ENCODE measurements at regions not wholly inside any gene's neighbourhood (a gene's known extent, or its start where the extent isn't known, plus 50 kb on each side); places are given as distances from the start of the nearest gene placed in this dataset.

DNA sequence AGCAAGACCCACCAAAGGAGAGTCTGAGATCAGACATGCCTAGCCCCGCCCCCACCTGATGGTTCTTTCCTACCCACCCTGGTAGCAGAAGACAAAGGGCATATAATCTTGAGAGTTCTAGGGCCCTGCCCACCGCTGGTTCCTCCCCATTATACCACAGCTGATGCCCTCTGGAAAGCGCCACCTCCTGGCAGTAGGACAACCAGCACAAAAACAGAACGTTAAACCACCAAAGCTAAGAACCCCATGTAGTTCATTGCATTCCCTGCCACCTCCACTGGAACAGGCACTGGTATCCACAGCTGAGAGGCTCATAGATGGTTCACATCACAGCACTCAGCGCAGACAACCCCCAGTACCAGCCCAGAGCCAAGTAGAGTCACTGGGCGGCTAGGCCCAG is 81.2 kb upstream of the TRPC7 start:
- H3K56ac ChIP-seq (replicated peaks; ENCODE audit: insufficient read length, low read depth, low read length), result no peak overlapping the region
- no peaks in the 10 kb centered on the region; a peak in 1 of 8 replicates for H3K36me3 ChIP-seq (ENCODE audit: control insufficient read depth in 2 of 4, insufficient read depth in 4 of 4, low read length in 3 of 4)
- no peak overlapping the region for H2AK5ac ChIP-seq (ENCODE audit: low read depth, low read length)
- no peaks in the 10 kb centered on the region for H4K20me1 ChIP-seq (replicated peaks in 1 of 2; ENCODE audit: control insufficient read depth in 1 of 2, insufficient read depth in 2 of 2, low read length in 2 of 2)
- H3K4me3 ChIP-seq (ENCODE audit: extremely low read depth in 1 of 4, insufficient read depth in 2 of 4, low read depth in 3 of 4, low read length in 4 of 4), result no peak overlapping the region
- peaks cover 0 to 7% of the 10 kb centered on the region in 2 experiments; a peak in 1 of 4 replicates for H3K9me3 ChIP-seq (ENCODE audit: insufficient read depth in 2 of 2, low read depth in 1 of 2, low read length in 1 of 2)
- peak overlapping the region; percentile 75; the same call in 1 of the 2 replicates for H2BK5ac ChIP-seq (ENCODE audit: low read depth, low read length)
- peak overlapping the region; percentile 48; the same call in 1 of the 2 replicates for H3K18ac ChIP-seq (ENCODE audit: extremely low read depth, low read length)
- H3K23ac ChIP-seq (ENCODE audit: insufficient read length), result no peak overlapping the region
- no peaks in the 10 kb centered on the region for H3K79me1 ChIP-seq (ENCODE audit: low read depth, low read length)
- no peaks in the 10 kb centered on the region for H3K27me3 ChIP-seq (replicated peaks in 1 of 4; ENCODE audit: control insufficient read depth in 3 of 4, extremely low read depth in 1 of 4, insufficient read depth in 3 of 4, low read length in 3 of 4)
- H3K27ac ChIP-seq (ENCODE audit: low read depth, low read length), result no peak overlapping the region
- no peak overlapping the region for H3K9ac ChIP-seq (replicated peaks in 1 of 4; ENCODE audit: extremely low read depth in 1 of 4, low read depth in 3 of 4, low read length in 3 of 4)
- no peaks in the 10 kb centered on the region for H3K79me2 ChIP-seq (ENCODE audit: control insufficient read depth in 1 of 2, insufficient read depth in 2 of 2, low read length in 2 of 2)
- POLR2A ChIA-PET (ENCODE audit: partially characterized antibody), result no interaction called here
- H2AFZ ChIP-seq (ENCODE audit: low read length), result no peak overlapping the region
- FAIRE-seq (no peak), DNase-seq (ENCODE audit: low read depth in 1 of 2, low spot score in 2 of 2) (no peak)
- no peak overlapping the region for H3K4me2 ChIP-seq (ENCODE audit: insufficient read depth in 1 of 2, low read depth in 2 of 2, low read length in 2 of 2)
- peak overlapping the region; percentile 43 for H2BK120ac ChIP-seq (replicated peaks; ENCODE audit: low read depth, low read length)
- peak overlapping the region; percentile 86; the same call in 1 of the 2 replicates for H2BK20ac ChIP-seq (ENCODE audit: low read length)
- no peak overlapping the region for H3K4ac ChIP-seq (replicated peaks; ENCODE audit: insufficient read length, low read depth, low read length)
- no peak overlapping the region for H4K5ac ChIP-seq (ENCODE audit: insufficient read length, low read depth, low read length)
- H3K23me2 ChIP-seq (ENCODE audit: low read depth, low read length), result no peaks in the 10 kb centered on the region
- H4K8ac ChIP-seq (ENCODE audit: extremely low read depth, insufficient read depth, low read length), result no peak overlapping the region
- no peak overlapping the region for H3K14ac ChIP-seq (ENCODE audit: insufficient read length)
- H3K4me1 ChIP-seq (replicated peaks in 1 of 4; ENCODE audit: control insufficient read depth in 3 of 4, insufficient read depth in 4 of 4, low read length in 3 of 4), result peaks cover 0 to 2% (median 2%) of the 10 kb centered on the region in 4 experiments; a peak in 3 of 7 replicates
- WGBS, 2 experiments (ENCODE audit: extremely low coverage in 1 of 2, insufficient coverage in 1 of 2, insufficient read length in 1 of 2, insufficient replicate concordance in 2 of 2, low coverage in 1 of 2, low lambda C conversion rate in 2 of 2, missing lambda C conversion rate in 1 of 2), result 94% methylated on average over 6 of the region's 6 CpGs; no CpG with 5 or more reads in 1 of the 2 experiments
- peak overlapping the region; percentile 81; the same call in 1 of the 2 replicates for H2BK15ac ChIP-seq (ENCODE audit: low read length)
- peak overlapping the region; percentile 74 for H4K91ac ChIP-seq (replicated peaks; ENCODE audit: insufficient read length, low read length)
- H2BK12ac ChIP-seq (ENCODE audit: low read depth, low read length), result peak overlapping the region; percentile 68
- CTCF ChIA-PET (ENCODE audit: partially characterized antibody), result interaction anchor here (1.0 to 2.2 kb wide), 10 partner anchors 12 to 323 kb away, joined by 3 to 8 read pairs (median 4); no protein-coding TSS in a partner anchor
- TF ChIP-seq, protein P1, sequence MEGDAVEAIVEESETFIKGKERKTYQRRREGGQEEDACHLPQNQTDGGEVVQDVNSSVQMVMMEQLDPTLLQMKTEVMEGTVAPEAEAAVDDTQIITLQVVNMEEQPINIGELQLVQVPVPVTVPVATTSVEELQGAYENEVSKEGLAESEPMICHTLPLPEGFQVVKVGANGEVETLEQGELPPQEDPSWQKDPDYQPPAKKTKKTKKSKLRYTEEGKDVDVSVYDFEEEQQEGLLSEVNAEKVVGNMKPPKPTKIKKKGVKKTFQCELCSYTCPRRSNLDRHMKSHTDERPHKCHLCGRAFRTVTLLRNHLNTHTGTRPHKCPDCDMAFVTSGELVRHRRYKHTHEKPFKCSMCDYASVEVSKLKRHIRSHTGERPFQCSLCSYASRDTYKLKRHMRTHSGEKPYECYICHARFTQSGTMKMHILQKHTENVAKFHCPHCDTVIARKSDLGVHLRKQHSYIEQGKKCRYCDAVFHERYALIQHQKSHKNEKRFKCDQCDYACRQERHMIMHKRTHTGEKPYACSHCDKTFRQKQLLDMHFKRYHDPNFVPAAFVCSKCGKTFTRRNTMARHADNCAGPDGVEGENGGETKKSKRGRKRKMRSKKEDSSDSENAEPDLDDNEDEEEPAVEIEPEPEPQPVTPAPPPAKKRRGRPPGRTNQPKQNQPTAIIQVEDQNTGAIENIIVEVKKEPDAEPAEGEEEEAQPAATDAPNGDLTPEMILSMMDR (IDR thresholded peaks at IDR 0.05; ENCODE audit: control extremely low read depth in 1 of 3, insufficient read depth in 1 of 3, low read depth in 1 of 3, low read length in 3 of 3), result peak; percentile 37 to 49 (median 42)
- TF ChIP-seq POLR2AphosphoS5 (IDR thresholded peaks at IDR 0.05; ENCODE audit: low read depth, low read length) (no peak), RAD21 (IDR thresholded peaks at IDR 0.05 in 1 of 2, conservative IDR thresholded peaks at IDR 0.05 in 1 of 2; ENCODE audit: low read depth in 2 of 2, low read length in 2 of 2) (peak; percentile 19 to 51; a peak in 3 of 4 replicates), SIN3A (conservative IDR thresholded peaks at IDR 0.05 in 1 of 2, IDR thresholded peaks at IDR 0.05 in 1 of 2; ENCODE audit: low read depth in 1 of 2, low read length in 2 of 2) (no peak), KDM4A (IDR thresholded peaks at IDR 0.05; ENCODE audit: low read depth, low read length, severe bottlenecking) (no peak), ASH2L (IDR thresholded peaks at IDR 0.05; ENCODE audit: low read length) (no peak), RXRA (IDR thresholded peaks at IDR 0.05; ENCODE audit: insufficient read depth, low read depth, low read length) (no peak), SAP30 (IDR thresholded peaks at IDR 0.05; ENCODE audit: insufficient read depth, insufficient replicate concordance, low read length) (no peak), JUND (IDR thresholded peaks at IDR 0.05; ENCODE audit: low read length) (no peak)
- TF ChIP-seq, protein P2, sequence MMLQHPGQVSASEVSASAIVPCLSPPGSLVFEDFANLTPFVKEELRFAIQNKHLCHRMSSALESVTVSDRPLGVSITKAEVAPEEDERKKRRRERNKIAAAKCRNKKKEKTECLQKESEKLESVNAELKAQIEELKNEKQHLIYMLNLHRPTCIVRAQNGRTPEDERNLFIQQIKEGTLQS (IDR thresholded peaks at IDR 0.05; ENCODE audit: insufficient read depth, low read depth, low read length), result no peak

All from H1 (cell line).